SH-SY5Y (cell line): ENCODE measurements at regions not wholly inside any gene's neighbourhood (a gene's known extent, or its start where the extent isn't known, plus 50 kb on each side); places are given as distances from the start of the nearest gene placed in this dataset.

Experiments used
- GATA2 ChIP-seq: IDR thresholded peaks from 2 replicates; pipeline ENCODE4 v1.6.1; 2011; ENCODE audit warnings: mild to moderate bottlenecking, low read depth, low read length
- GATA3 ChIP-seq: IDR thresholded peaks from 2 replicates; pipeline ENCODE4 v1.6.1; 2011; ENCODE audit warnings: low read depth, mild to moderate bottlenecking, low read length, moderate library complexity

GRCh38 chr5:101676646-101677045, 619.4 kb downstream of the SLCO4C1 start:
- TF ChIP-seq GATA2: no peak
- TF ChIP-seq GATA3: no peak
